Neuron (in vitro differentiated cells): ENCODE measurements at regions not wholly inside any gene's neighbourhood (a gene's known extent, or its start where the extent isn't known, plus 50 kb on each side); places are given as distances from the start of the nearest gene placed in this dataset.
"Not testable (repeated sequence)": the region's sequence is repeated elsewhere in the genome, so short reads cannot be mapped to it uniquely, and the experiment has no call there.

ENCODE experiments used
- H2AFZ ChIP-seq: one replicate; pipeline ENCODE4 v1.6.1; 2013; ENCODE audit warnings: low read depth, mild to moderate bottlenecking, inconsistent platforms, low read length, moderate library complexity
- H3K27me3 ChIP-seq: one replicate; pipeline ENCODE4 v1.6.1; 2013; ENCODE audit warnings: low read length; ENCODE audit not compliant: insufficient read depth
- H3K36me3 ChIP-seq: one replicate; pipeline ENCODE4 v1.6.1; 2013; ENCODE audit warnings: low read length; ENCODE audit not compliant: insufficient read depth
- H3K4me1 ChIP-seq: one replicate; pipeline ENCODE4 v1.6.1; 2013; ENCODE audit warnings: low read length; ENCODE audit not compliant: insufficient read depth
- H3K4me3 ChIP-seq: 2 replicates; pipeline ENCODE4 v1.5.1; 2013; ENCODE audit warnings: mild to moderate bottlenecking, low read length, moderate library complexity
- H3K9me3 ChIP-seq: one replicate; pipeline ENCODE4 v1.6.1; 2013; ENCODE audit warnings: low read length

GRCh38 chr15:62280625-62281024 is 115.5 kb upstream of the C2CD4B start:
- Histone ChIP-seq H3K9me3 (no peaks in the 10 kb centered on the region), H3K4me1 (no peaks in the 10 kb centered on the region), H2AFZ (no peak overlapping the region), H3K4me3 (no peak overlapping the region), H3K27me3 (peaks cover 4% of the 10 kb centered on the region), H3K36me3 (no peaks in the 10 kb centered on the region)

GRCh38 chr15:62281801-62282200 is 116.7 kb upstream of the C2CD4B start:
- not testable (repeated sequence) for H2AFZ ChIP-seq, H3K36me3 ChIP-seq, H3K9me3 ChIP-seq, H3K4me3 ChIP-seq, H3K27me3 ChIP-seq, H3K4me1 ChIP-seq

GRCh38 chr15:62287066-62287857 is 122.2 kb upstream of the C2CD4B start:
- H3K4me3 ChIP-seq, result no peak overlapping the region
- H3K27me3 ChIP-seq, result peaks cover 2% of the 10 kb centered on the region
- no peaks in the 10 kb centered on the region for H3K4me1 ChIP-seq
- H2AFZ ChIP-seq, result no peak overlapping the region
- H3K9me3 ChIP-seq, result no peaks in the 10 kb centered on the region
- H3K36me3 ChIP-seq, result no peaks in the 10 kb centered on the region

- Histone ChIP-seq H3K9me3 (no peaks in the 10 kb centered on the region), H3K27me3 (peaks cover 2% of the 10 kb centered on the region), H3K36me3 (no peaks in the 10 kb centered on the region), H3K4me3 (no peak overlapping the region), H3K4me1 (no peaks in the 10 kb centered on the region), H2AFZ (no peak overlapping the region)
Observed at GRCh38 chr15:62288361-62289017, 123.4 kb upstream of the C2CD4B start.

- H2AFZ ChIP-seq, result no peak overlapping the region
- H3K4me3 ChIP-seq, result no peak overlapping the region
- peaks cover 2% of the 10 kb centered on the region for H3K27me3 ChIP-seq
- H3K4me1 ChIP-seq, result no peaks in the 10 kb centered on the region
- H3K36me3 ChIP-seq, result no peaks in the 10 kb centered on the region
- H3K9me3 ChIP-seq, result no peaks in the 10 kb centered on the region
Observed at GRCh38 chr15:62291262-62291661, 126.2 kb upstream of the C2CD4B start.

- H2AFZ ChIP-seq, result no peak overlapping the region
- no peaks in the 10 kb centered on the region for H3K36me3 ChIP-seq
- H3K27me3 ChIP-seq, result no peaks in the 10 kb centered on the region
- H3K9me3 ChIP-seq, result no peaks in the 10 kb centered on the region
- no peaks in the 10 kb centered on the region for H3K4me1 ChIP-seq
- no peak overlapping the region for H3K4me3 ChIP-seq
Observed at GRCh38 chr15:62296756-62297507, 131.8 kb upstream of the C2CD4B start.

GRCh38 chr15:62297522-62297921 is 132.4 kb upstream of the C2CD4B start:
- Histone ChIP-seq H3K27me3 (no peaks in the 10 kb centered on the region), H3K4me3 (no peak overlapping the region), H3K36me3 (no peaks in the 10 kb centered on the region), H3K9me3 (no peaks in the 10 kb centered on the region), H2AFZ (no peak overlapping the region), H3K4me1 (no peaks in the 10 kb centered on the region)

GRCh38 chr15:62297933-62298332 is 132.8 kb upstream of the C2CD4B start:
- no peak overlapping the region for H3K4me3 ChIP-seq
- H3K9me3 ChIP-seq, result no peaks in the 10 kb centered on the region
- no peaks in the 10 kb centered on the region for H3K4me1 ChIP-seq
- no peak overlapping the region for H2AFZ ChIP-seq
- H3K36me3 ChIP-seq, result no peaks in the 10 kb centered on the region
- H3K27me3 ChIP-seq, result no peaks in the 10 kb centered on the region

- H3K4me3 ChIP-seq, result no peak overlapping the region
- H3K36me3 ChIP-seq, result no peaks in the 10 kb centered on the region
- no peak overlapping the region for H2AFZ ChIP-seq
- H3K4me1 ChIP-seq, result no peaks in the 10 kb centered on the region
- no peaks in the 10 kb centered on the region for H3K9me3 ChIP-seq
- H3K27me3 ChIP-seq, result no peaks in the 10 kb centered on the region
Observed at GRCh38 chr15:62298811-62299210, 133.7 kb upstream of the C2CD4B start.

GRCh38 chr15:62299541-62299940 is 134.5 kb upstream of the C2CD4B start:
- Histone ChIP-seq H3K27me3 (no peaks in the 10 kb centered on the region), H3K36me3 (no peaks in the 10 kb centered on the region), H3K4me3 (no peak overlapping the region), H3K4me1 (no peaks in the 10 kb centered on the region), H3K9me3 (no peaks in the 10 kb centered on the region), H2AFZ (no peak overlapping the region)

- Histone ChIP-seq H3K4me3 (no peak overlapping the region), H2AFZ (no peak overlapping the region), H3K36me3 (no peaks in the 10 kb centered on the region), H3K4me1 (peaks cover 1% of the 10 kb centered on the region), H3K9me3 (no peaks in the 10 kb centered on the region), H3K27me3 (no peaks in the 10 kb centered on the region)
Observed at GRCh38 chr15:62301993-62302675, 137.0 kb upstream of the C2CD4B start.

- no peaks in the 10 kb centered on the region for H3K9me3 ChIP-seq
- no peak overlapping the region for H2AFZ ChIP-seq
- H3K36me3 ChIP-seq, result no peaks in the 10 kb centered on the region
- H3K27me3 ChIP-seq, result no peaks in the 10 kb centered on the region
- H3K4me3 ChIP-seq, result no peak overlapping the region
- peaks cover 6% of the 10 kb centered on the region for H3K4me1 ChIP-seq
Observed at GRCh38 chr15:62306851-62307504, 141.9 kb upstream of the C2CD4B start.
